H1 (cell line): ENCODE measurements at regions not wholly inside any gene's neighbourhood (a gene's known extent, or its start where the extent isn't known, plus 50 kb on each side); places are given as distances from the start of the nearest gene placed in this dataset.

Experiments used
- CTCF ChIA-PET: fragments of 300-600 bp; sonication (Branson Sonifier 250); formaldehyde crosslinking; loops from one replicate; lab custom pipeline; 2021; ENCODE audit not compliant: partially characterized antibody; lab: Charles Lee
- POLR2A ChIA-PET: fragments of 300-600 bp; sonication (Branson Sonifier 250); formaldehyde crosslinking; loops from one replicate; lab custom pipeline; 2021; ENCODE audit warnings: inconsistent platforms; ENCODE audit not compliant: partially characterized antibody; lab: Charles Lee
- DNase-seq, 2 experiments: peaks; one replicate each; pipeline versions ENCODE4 v3.0.0 to v3.0.0-alpha.2; 2010 to 2022; ENCODE audit warnings: low spot score in 2 of 2, low read depth in 1 of 2, mixed read lengths in 1 of 2
- FAIRE-seq: peaks from 2 replicates; lab custom pipeline; 2011; peaks lifted over from hg19 to GRCh38; lab: Jason Lieb, UNC
- H2AFZ ChIP-seq: 2 replicates; pipeline ENCODE4 v1.8.1; 2012; ENCODE audit warnings: low read length, inconsistent platforms
- H2AK5ac ChIP-seq: 2 replicates; pipeline ENCODE4 v1.6.1; 2013; ENCODE audit warnings: low read depth, low read length
- H2BK120ac ChIP-seq: replicated peaks from 2 replicates; pipeline ENCODE3; 2013; ENCODE audit warnings: low read depth, low read length, inconsistent platforms
- H2BK12ac ChIP-seq: 2 replicates; pipeline ENCODE4 v1.6.1; 2013; ENCODE audit warnings: low read depth, low read length
- H2BK15ac ChIP-seq: 2 replicates; pipeline ENCODE4 v1.6.1; 2013; ENCODE audit warnings: low read length
- H2BK20ac ChIP-seq: 2 replicates; pipeline ENCODE4 v1.6.1; 2013; ENCODE audit warnings: low read length
- H2BK5ac ChIP-seq: 2 replicates; pipeline ENCODE4 v1.6.1; 2013; ENCODE audit warnings: low read depth, low read length
- H3K14ac ChIP-seq: 2 replicates; pipeline ENCODE4 v1.6.1; 2013; ENCODE audit warnings: inconsistent platforms; ENCODE audit not compliant: insufficient read length
- H3K18ac ChIP-seq: 2 replicates; pipeline ENCODE4 v1.6.1; 2013; ENCODE audit warnings: low read length; ENCODE audit errors: extremely low read depth
- H3K23ac ChIP-seq: 2 replicates; pipeline ENCODE4 v1.6.1; 2013; ENCODE audit warnings: inconsistent platforms; ENCODE audit not compliant: insufficient read length
- H3K23me2 ChIP-seq: 2 replicates; pipeline ENCODE4 v1.6.1; 2013; ENCODE audit warnings: low read depth, low read length
- H3K27ac ChIP-seq: 2 replicates; pipeline ENCODE4 v1.6.1; 2011; ENCODE audit warnings: low read depth, low read length, inconsistent platforms
- H3K27me3 ChIP-seq, 4 experiments: replicated peaks in 1 of 4; 1 replicate in 1 of 4; 2 replicates in 3 of 4; pipeline versions ENCODE4 v1.6.1 to v1.8.1; 2011 to 2013; ENCODE audit warnings: low read length in 3 of 4, mild to moderate bottlenecking in 3 of 4, inconsistent platforms in 2 of 4, mixed read lengths in 2 of 4, moderate library complexity in 1 of 4; ENCODE audit not compliant: control insufficient read depth in 3 of 4, insufficient read depth in 3 of 4; ENCODE audit errors: extremely low read depth in 1 of 4
- H3K36me3 ChIP-seq, 4 experiments: 2 replicates each; pipeline versions ENCODE4 v1.6.1 to v1.8.1; 2011 to 2013; ENCODE audit warnings: mild to moderate bottlenecking in 4 of 4, low read length in 3 of 4, moderate library complexity in 2 of 4, control low read depth in 1 of 4, inconsistent platforms in 1 of 4; ENCODE audit not compliant: insufficient read depth in 4 of 4, control insufficient read depth in 2 of 4
- H3K4ac ChIP-seq: replicated peaks from 2 replicates; pipeline ENCODE3; 2013; ENCODE audit warnings: low read length, low read depth, mixed read lengths, inconsistent platforms; ENCODE audit not compliant: insufficient read length
- H3K4me1 ChIP-seq, 4 experiments: replicated peaks in 1 of 4; 1 replicate in 1 of 4; 2 replicates in 3 of 4; pipeline versions ENCODE4 v1.6.1 to v1.8.1; 2011 to 2013; ENCODE audit warnings: low read length in 3 of 4, inconsistent platforms in 2 of 4, mixed read lengths in 1 of 4; ENCODE audit not compliant: insufficient read depth in 4 of 4, control insufficient read depth in 3 of 4
- H3K4me2 ChIP-seq, 2 experiments: 2 replicates each; pipeline versions ENCODE4 v1.6.1 to v1.8.1; 2011 to 2013; ENCODE audit warnings: low read depth in 2 of 2, low read length in 2 of 2, control low read depth in 1 of 2, inconsistent platforms in 1 of 2, mild to moderate bottlenecking in 1 of 2; ENCODE audit not compliant: insufficient read depth in 1 of 2
- H3K4me3 ChIP-seq, 4 experiments: fragments of 200-600, 300-600 bp in 1 of 4; sonication (generic), shearing (Covaris generic), sonication (Bioruptor Twin) in 1 of 4; 2 replicates each; pipeline versions ENCODE4 v1.5.1 to v1.8.1; 2011 to 2016; ENCODE audit warnings: low read length in 4 of 4, low read depth in 3 of 4, control low read depth in 2 of 4, inconsistent platforms in 2 of 4, mild to moderate bottlenecking in 2 of 4, mixed read lengths in 1 of 4, moderate library complexity in 1 of 4; ENCODE audit not compliant: insufficient read depth in 2 of 4; ENCODE audit errors: extremely low read depth in 1 of 4
- H3K56ac ChIP-seq: replicated peaks from 2 replicates; pipeline ENCODE3; 2013; ENCODE audit warnings: low read depth, mild to moderate bottlenecking, mixed read lengths, low read length, inconsistent platforms; ENCODE audit not compliant: insufficient read length
- H3K79me1 ChIP-seq: 2 replicates; pipeline ENCODE4 v1.6.1; 2013; ENCODE audit warnings: low read depth, low read length, control low read depth
- H3K79me2 ChIP-seq, 2 experiments: 2 replicates each; pipeline versions ENCODE4 v1.6.1 to v1.8.1; 2012 to 2013; ENCODE audit warnings: low read length in 2 of 2, mild to moderate bottlenecking in 2 of 2, inconsistent platforms in 1 of 2; ENCODE audit not compliant: insufficient read depth in 2 of 2, control insufficient read depth in 1 of 2
- H3K9ac ChIP-seq, 4 experiments: replicated peaks in 1 of 4; 1 replicate in 1 of 4; 2 replicates in 3 of 4; pipeline versions ENCODE4 v1.6.1 to v1.8.1; 2011 to 2013; ENCODE audit warnings: low read depth in 3 of 4, low read length in 3 of 4, control low read depth in 2 of 4, mild to moderate bottlenecking in 2 of 4, moderate library complexity in 2 of 4, inconsistent platforms in 1 of 4; ENCODE audit errors: extremely low read depth in 1 of 4
- H3K9me3 ChIP-seq, 2 experiments: 2 replicates each; pipeline versions ENCODE4 v1.6.1 to v1.8.1; 2012 to 2013; ENCODE audit warnings: mild to moderate bottlenecking in 2 of 2, moderate library complexity in 2 of 2, control low read depth in 1 of 2, inconsistent platforms in 1 of 2, low read depth in 1 of 2, low read length in 1 of 2, mixed read lengths in 1 of 2; ENCODE audit not compliant: insufficient read depth in 2 of 2
- H4K20me1 ChIP-seq, 2 experiments: replicated peaks in 1 of 2; 2 replicates each; pipeline versions ENCODE3 to v1.8.1; 2011 to 2013; ENCODE audit warnings: inconsistent platforms in 2 of 2, low read length in 2 of 2, mild to moderate bottlenecking in 1 of 2; ENCODE audit not compliant: insufficient read depth in 2 of 2, control insufficient read depth in 1 of 2
- H4K5ac ChIP-seq: 2 replicates; pipeline ENCODE4 v1.6.1; 2013; ENCODE audit warnings: low read length, low read depth, mixed read lengths, inconsistent platforms; ENCODE audit not compliant: insufficient read length
- H4K8ac ChIP-seq: 2 replicates; pipeline ENCODE4 v1.8.0; 2013; ENCODE audit warnings: mild to moderate bottlenecking, moderate library complexity, low read length, inconsistent platforms; ENCODE audit not compliant: insufficient read depth; ENCODE audit errors: extremely low read depth
- H4K91ac ChIP-seq: replicated peaks from 2 replicates; pipeline ENCODE3; 2013; ENCODE audit warnings: low read length, mixed read lengths, inconsistent platforms; ENCODE audit not compliant: insufficient read length
- ASH2L ChIP-seq: fragments of 200-600, 300-600 bp; sonication (generic); IDR thresholded peaks from one replicate; pipeline ENCODE4 v1.7.1; 2017; ENCODE audit warnings: low read length
- CHD1 ChIP-seq: IDR thresholded peaks from 2 replicates; pipeline ENCODE4 v1.6.1; 2012; ENCODE audit warnings: low read depth, low read length, improper control_type of control experiment
- CHD2 ChIP-seq: IDR thresholded peaks from 2 replicates; pipeline ENCODE4 v1.6.1; 2012; ENCODE audit warnings: low read length, improper control_type of control experiment
- CTBP2 ChIP-seq: IDR thresholded peaks from 2 replicates; pipeline ENCODE4 v1.7.0; 2011; ENCODE audit warnings: borderline replicate concordance, mild to moderate bottlenecking, moderate library complexity, mixed read lengths, low read length; ENCODE audit not compliant: insufficient read depth, insufficient read length
- HDAC6 ChIP-seq: IDR thresholded peaks from one replicate; pipeline ENCODE4 v1.7.1; 2012; ENCODE audit warnings: low read depth, mild to moderate bottlenecking, inconsistent platforms, low read length, moderate library complexity
- NRF1 ChIP-seq: IDR thresholded peaks from 2 replicates; pipeline ENCODE4 v1.6.1; 2011; ENCODE audit warnings: mild to moderate bottlenecking, low read depth, low read length, improper control_type of control experiment
- RBBP5 ChIP-seq: IDR thresholded peaks from 2 replicates; pipeline ENCODE4 v1.7.1; 2012; ENCODE audit warnings: low read depth, mild to moderate bottlenecking, inconsistent platforms, low read length, moderate library complexity, borderline replicate concordance
- RFX5 ChIP-seq: IDR thresholded peaks from 2 replicates; pipeline ENCODE4 v1.6.1; 2011; ENCODE audit warnings: low read depth, low read length, improper control_type of control experiment, borderline replicate concordance
- SIX5 ChIP-seq: IDR thresholded peaks from 2 replicates; pipeline ENCODE4 v1.6.1; 2011; ENCODE audit warnings: mild to moderate bottlenecking, low read depth, low read length
- SP1 ChIP-seq: IDR thresholded peaks from 2 replicates; pipeline ENCODE4 v1.6.1; 2011; ENCODE audit warnings: low read depth, low read length
- TBP ChIP-seq: IDR thresholded peaks from 2 replicates; pipeline ENCODE4 v1.6.1; 2011; ENCODE audit warnings: low read depth, low read length, improper control_type of control experiment
- TCF12 ChIP-seq: IDR thresholded peaks from 2 replicates; pipeline ENCODE4 v1.6.1; 2011; ENCODE audit warnings: low read depth, mild to moderate bottlenecking, low read length
- WGBS, 2 experiments: shearing (Covaris generic) in 1 of 2; methylation state at CpG; one replicate each; pipeline versions ENCODE4 v1.1.6 to v1.1.7; 2013 to 2015; ENCODE audit warnings: low lambda C conversion rate in 2 of 2, mixed read lengths in 2 of 2, inconsistent platforms in 1 of 2, low coverage in 1 of 2, missing lambda C conversion rate in 1 of 2; ENCODE audit not compliant: insufficient replicate concordance in 2 of 2, insufficient coverage in 1 of 2, insufficient read length in 1 of 2; ENCODE audit errors: extremely low coverage in 1 of 2, missing lambda C conversion rate in 1 of 2; 5-methylcytosine and 5-hydroxymethylcytosine counted together
- TF ChIP-seq, protein P1 (sequence below): IDR thresholded peaks from 2 replicates; pipeline ENCODE4 v1.6.1; 2011; ENCODE audit warnings: low read depth, mild to moderate bottlenecking, low read length; ENCODE audit not compliant: insufficient read depth
- TF ChIP-seq, protein P2 (sequence below): IDR thresholded peaks from 2 replicates; pipeline ENCODE4 v1.6.1; 2011; ENCODE audit warnings: low read length, improper control_type of control experiment

DNA sequence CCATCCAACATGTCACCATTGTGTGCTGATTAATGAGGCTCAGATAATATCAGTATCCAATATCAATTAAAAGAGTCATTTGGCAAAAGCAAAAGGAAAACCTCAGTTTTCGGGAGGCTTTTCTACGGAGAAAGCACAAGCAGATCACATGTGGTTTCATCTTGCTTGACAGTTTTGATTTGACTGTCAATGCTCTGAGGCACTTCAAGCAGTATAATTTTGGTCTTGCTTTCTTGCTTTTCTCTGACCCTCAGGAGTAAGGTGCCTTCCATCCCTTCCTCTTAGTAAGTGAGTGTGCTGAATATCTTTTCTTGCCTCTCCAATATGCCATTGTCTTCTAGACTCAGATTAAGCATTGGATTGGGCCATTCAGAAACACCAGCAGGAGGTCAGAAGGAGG, 115.5 kb upstream of the CALCR start:
- no peak overlapping the region for H4K91ac ChIP-seq
- H3K4me3 ChIP-seq: no peak overlapping the region
- H3K27ac ChIP-seq: no peak overlapping the region
- no peak overlapping the region for H2BK120ac ChIP-seq
- 0 out of 2 replicates have a peak overlapping the region, but pooled peaks have one; percentile 38 for H3K18ac ChIP-seq
- no peak overlapping the region for H2BK12ac ChIP-seq
- no peak overlapping the region for H3K14ac ChIP-seq
- H2BK5ac ChIP-seq: no peak overlapping the region
- no peak overlapping the region for H3K9ac ChIP-seq
- H2AK5ac ChIP-seq: no peak overlapping the region
- no peaks in the 10 kb centered on the region for H3K36me3 ChIP-seq
- H3K4ac ChIP-seq: no peak overlapping the region
- H3K23me2 ChIP-seq: no peaks in the 10 kb centered on the region; the same call in 1 of the 2 replicates
- H3K56ac ChIP-seq: no peak overlapping the region
- no peaks in the 10 kb centered on the region for H3K9me3 ChIP-seq
- H2AFZ ChIP-seq: no peak overlapping the region
- H4K20me1 ChIP-seq: no peaks in the 10 kb centered on the region
- FAIRE-seq (no peak), DNase-seq (no peak)
- H3K79me1 ChIP-seq: no peaks in the 10 kb centered on the region
- H3K79me2 ChIP-seq: no peaks in the 10 kb centered on the region
- no peak overlapping the region for H4K8ac ChIP-seq
- CTCF ChIA-PET: interaction anchor here (1.2 to 7.0 kb wide), 2 partner anchors 32 to 69 kb away, joined by 4 to 39 read pairs; no protein-coding TSS in a partner anchor
- POLR2A ChIA-PET: interaction anchor here (0.7 kb wide), 1 partner anchor 13 kb away, joined by 3 read pairs; no protein-coding TSS in a partner anchor
- H3K27me3 ChIP-seq: no peaks in the 10 kb centered on the region
- no peak overlapping the region for H4K5ac ChIP-seq
- H3K23ac ChIP-seq: no peak overlapping the region
- no peak overlapping the region for H2BK15ac ChIP-seq
- WGBS, 2 experiments: 75% methylated on average over 2 of the region's 2 CpGs; no CpG with 5 or more reads in 1 of the 2 experiments
- H2BK20ac ChIP-seq: no peak overlapping the region
- H3K4me1 ChIP-seq: no peaks in the 10 kb centered on the region
- no peak overlapping the region; a peak in 1 of 4 replicates for H3K4me2 ChIP-seq
- TF ChIP-seq RFX5: no peak
- TF ChIP-seq CHD1: no peak
- TF ChIP-seq, protein P1, sequence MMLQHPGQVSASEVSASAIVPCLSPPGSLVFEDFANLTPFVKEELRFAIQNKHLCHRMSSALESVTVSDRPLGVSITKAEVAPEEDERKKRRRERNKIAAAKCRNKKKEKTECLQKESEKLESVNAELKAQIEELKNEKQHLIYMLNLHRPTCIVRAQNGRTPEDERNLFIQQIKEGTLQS: no peak
- TF ChIP-seq CHD2: no peak
- TF ChIP-seq HDAC6: no peak
- TF ChIP-seq SP1: no peak
- TF ChIP-seq RBBP5: no peak
- TF ChIP-seq CTBP2: no peak
- no peak for TF ChIP-seq TCF12
- TF ChIP-seq NRF1: no peak
- TF ChIP-seq, protein P2, sequence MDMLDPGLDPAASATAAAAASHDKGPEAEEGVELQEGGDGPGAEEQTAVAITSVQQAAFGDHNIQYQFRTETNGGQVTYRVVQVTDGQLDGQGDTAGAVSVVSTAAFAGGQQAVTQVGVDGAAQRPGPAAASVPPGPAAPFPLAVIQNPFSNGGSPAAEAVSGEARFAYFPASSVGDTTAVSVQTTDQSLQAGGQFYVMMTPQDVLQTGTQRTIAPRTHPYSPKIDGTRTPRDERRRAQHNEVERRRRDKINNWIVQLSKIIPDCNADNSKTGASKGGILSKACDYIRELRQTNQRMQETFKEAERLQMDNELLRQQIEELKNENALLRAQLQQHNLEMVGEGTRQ: no peak
- no peak for TF ChIP-seq SIX5
- TF ChIP-seq ASH2L: no peak
- no peak for TF ChIP-seq TBP
